ENCODE measurements at regions not wholly inside any gene's neighbourhood (a gene's known extent, or its start where the extent isn't known, plus 50 kb on each side); places are given as distances from the start of the nearest gene placed in this dataset.
"Not testable (repeated sequence)": the region's sequence is repeated elsewhere in the genome, so short reads cannot be mapped to it uniquely, and the experiment has no call there.

- no peak for TF ChIP-seq ZNF565 (CRISPR knock-in tag; conservative IDR thresholded peaks at IDR 0.05; ENCODE audit: low read depth)
- no peak for TF ChIP-seq BACH2 (CRISPR knock-in tag; IDR thresholded peaks at IDR 0.05; ENCODE audit: borderline replicate concordance)
- TF ChIP-seq GLIS3 (CRISPR knock-in tag; IDR thresholded peaks at IDR 0.05): no peak
- no peak for TF ChIP-seq ESRRG (CRISPR knock-in tag; IDR thresholded peaks at IDR 0.05)
- no peak for TF ChIP-seq ZNF70 (CRISPR knock-in tag; IDR thresholded peaks at IDR 0.05)
- TF ChIP-seq ZC3H10 (CRISPR knock-in tag; IDR thresholded peaks at IDR 0.05): no peak
- no peak for ATAC-seq
These were observed 98.6 kb upstream of the OSBPL11 start for GRCh38 chr3:125693887-125694286.

GRCh38 chr3:125694761-125695294 is 99.5 kb upstream of the OSBPL11 start:
- no peak for TF ChIP-seq POU6F1 (CRISPR knock-in tag; IDR thresholded peaks at IDR 0.05; ENCODE audit: borderline replicate concordance, low read depth)
- no peak for TF ChIP-seq CSDC2 (CRISPR knock-in tag; IDR thresholded peaks at IDR 0.05)
- no peak for TF ChIP-seq ZFP3 (CRISPR knock-in tag; IDR thresholded peaks at IDR 0.05)
- no peak for ATAC-seq

GRCh38 chr3:125695688-125696087 is 100.4 kb upstream of the OSBPL11 start:
- no peak for TF ChIP-seq ZNF8 (CRISPR knock-in tag; IDR thresholded peaks at IDR 0.05)
- ATAC-seq: no peak

GRCh38 chr3:125697126-125697525 is 101.8 kb upstream of the OSBPL11 start:
- not testable (repeated sequence) for ATAC-seq

GRCh38 chr3:125697979-125698640 is 102.8 kb upstream of the OSBPL11 start:
- ATAC-seq: not testable (repeated sequence)

DNA sequence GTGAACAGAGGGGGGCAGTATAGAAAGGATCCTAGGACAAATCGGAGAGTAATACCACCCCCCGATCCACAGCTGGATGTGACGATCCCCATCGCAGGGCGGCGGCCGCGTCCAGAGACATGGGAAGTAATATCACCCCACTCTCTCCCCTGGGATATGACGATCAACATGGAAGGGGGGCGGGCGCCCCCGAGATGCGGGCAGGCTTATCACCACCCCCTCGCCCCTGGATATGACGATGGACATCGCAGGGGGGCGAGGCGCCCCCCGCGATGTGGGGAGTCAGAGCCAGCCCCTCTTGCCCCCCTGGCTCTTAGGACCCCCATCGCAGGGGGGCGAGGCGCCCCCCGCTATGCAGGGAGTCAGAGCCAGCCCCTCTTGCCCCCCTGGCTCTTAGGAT is 120.4 kb upstream of the OSBPL11 start:
- no peak for ATAC-seq
- TF ChIP-seq SNAI2 (CRISPR knock-in tag; IDR thresholded peaks at IDR 0.05) (no peak), ZNF565 (CRISPR knock-in tag; conservative IDR thresholded peaks at IDR 0.05; ENCODE audit: low read depth) (no peak), CSDC2 (CRISPR knock-in tag; IDR thresholded peaks at IDR 0.05) (no peak), ZNF8 (CRISPR knock-in tag; IDR thresholded peaks at IDR 0.05) (no peak), GLIS3 (CRISPR knock-in tag; IDR thresholded peaks at IDR 0.05) (no peak), ZFP3 (CRISPR knock-in tag; IDR thresholded peaks at IDR 0.05) (no peak), TSHZ2 (CRISPR knock-in tag; IDR thresholded peaks at IDR 0.05) (no peak)
- TF ChIP-seq, protein P1, sequence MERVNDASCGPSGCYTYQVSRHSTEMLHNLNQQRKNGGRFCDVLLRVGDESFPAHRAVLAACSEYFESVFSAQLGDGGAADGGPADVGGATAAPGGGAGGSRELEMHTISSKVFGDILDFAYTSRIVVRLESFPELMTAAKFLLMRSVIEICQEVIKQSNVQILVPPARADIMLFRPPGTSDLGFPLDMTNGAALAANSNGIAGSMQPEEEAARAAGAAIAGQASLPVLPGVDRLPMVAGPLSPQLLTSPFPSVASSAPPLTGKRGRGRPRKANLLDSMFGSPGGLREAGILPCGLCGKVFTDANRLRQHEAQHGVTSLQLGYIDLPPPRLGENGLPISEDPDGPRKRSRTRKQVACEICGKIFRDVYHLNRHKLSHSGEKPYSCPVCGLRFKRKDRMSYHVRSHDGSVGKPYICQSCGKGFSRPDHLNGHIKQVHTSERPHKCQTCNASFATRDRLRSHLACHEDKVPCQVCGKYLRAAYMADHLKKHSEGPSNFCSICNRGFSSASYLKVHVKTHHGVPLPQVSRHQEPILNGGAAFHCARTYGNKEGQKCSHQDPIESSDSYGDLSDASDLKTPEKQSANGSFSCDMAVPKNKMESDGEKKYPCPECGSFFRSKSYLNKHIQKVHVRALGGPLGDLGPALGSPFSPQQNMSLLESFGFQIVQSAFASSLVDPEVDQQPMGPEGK (CRISPR knock-in tag; IDR thresholded peaks at IDR 0.05; ENCODE audit: borderline replicate concordance): no peak

DNA sequence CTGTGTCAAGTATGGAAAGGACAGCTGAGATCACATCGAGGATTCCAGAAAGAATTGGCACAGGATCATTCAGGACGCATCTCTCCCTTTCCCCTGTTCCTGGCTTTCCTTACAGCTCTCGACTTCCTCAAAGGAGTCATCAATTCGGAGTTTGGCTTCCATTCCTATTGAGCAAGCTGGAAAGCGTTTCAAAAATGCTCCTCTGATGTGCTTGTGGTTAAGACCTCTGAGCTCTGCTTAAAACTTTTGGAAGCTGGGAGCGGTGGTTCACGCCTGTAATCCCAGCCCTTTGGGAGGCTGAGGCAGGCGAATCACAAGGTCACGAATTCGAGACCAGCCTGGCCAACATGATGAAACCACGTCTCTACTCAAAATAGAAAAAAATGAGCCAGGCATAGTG is 136.9 kb upstream of the OSBPL11 start:
- not testable (repeated sequence) for ATAC-seq

DNA sequence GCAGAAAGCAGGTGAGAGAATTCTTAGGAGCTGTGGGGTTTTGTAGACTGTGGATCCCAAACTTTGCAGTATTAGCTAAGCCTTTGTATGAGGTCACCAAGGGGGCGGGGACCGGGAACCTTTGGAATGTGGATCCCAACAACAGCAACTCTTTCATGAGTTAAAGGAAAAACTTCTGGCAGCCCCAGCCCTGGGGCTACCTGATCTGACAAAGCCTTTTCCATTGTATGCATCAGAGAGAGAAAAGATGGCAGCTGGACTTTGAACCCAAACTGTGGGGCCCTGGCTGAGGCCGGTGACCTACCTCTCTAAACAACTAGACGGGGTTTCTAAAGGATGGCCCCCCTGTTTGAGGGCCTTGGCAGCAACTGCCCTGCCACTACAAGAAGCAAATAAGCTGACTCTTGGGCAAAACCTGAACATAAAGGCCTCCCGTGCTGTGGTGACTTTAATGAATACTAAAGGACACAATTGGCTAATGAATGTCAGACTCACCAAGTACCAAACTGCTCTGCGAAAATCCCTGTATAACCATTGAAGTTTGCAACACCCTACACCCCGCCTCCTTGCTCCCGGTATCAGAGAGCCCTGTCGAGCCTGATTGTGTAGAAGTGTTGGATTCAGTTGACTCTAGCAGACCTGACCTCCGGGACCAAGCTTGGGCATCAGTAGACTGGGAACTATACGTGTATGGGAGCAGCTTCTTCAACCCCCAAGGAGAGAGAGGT is 146.9 kb upstream of the OSBPL11 start:
- not testable (repeated sequence) for ATAC-seq

GRCh38 chr3:125742845-125743244 is 147.5 kb upstream of the OSBPL11 start:
- not testable (repeated sequence) for ATAC-seq

DNA sequence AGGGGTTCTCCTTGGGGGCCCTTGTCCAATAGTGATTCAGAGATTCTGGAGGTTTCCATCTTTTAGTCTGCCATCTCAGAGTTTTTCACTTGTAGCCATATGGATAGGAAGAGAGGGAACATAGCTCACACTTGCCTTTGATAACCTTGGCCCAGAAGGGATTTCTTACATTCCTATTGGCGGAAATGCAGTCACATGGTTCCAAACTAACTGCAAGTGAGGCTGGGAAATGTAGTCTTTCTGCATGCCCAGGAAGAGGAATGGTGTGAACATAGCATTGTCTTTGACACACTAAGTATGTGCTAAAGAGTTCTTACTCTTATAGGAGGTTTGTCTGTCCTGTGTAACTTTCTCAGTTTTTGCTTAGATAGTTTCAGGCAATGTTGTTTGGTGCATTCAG is 161.8 kb upstream of the OSBPL11 start:
- not testable (repeated sequence) for ATAC-seq

GRCh38 chr3:125758641-125759130 is 163.4 kb upstream of the OSBPL11 start:
- peak; percentile 21; the same call in 1 of the 3 replicates for ATAC-seq

DNA sequence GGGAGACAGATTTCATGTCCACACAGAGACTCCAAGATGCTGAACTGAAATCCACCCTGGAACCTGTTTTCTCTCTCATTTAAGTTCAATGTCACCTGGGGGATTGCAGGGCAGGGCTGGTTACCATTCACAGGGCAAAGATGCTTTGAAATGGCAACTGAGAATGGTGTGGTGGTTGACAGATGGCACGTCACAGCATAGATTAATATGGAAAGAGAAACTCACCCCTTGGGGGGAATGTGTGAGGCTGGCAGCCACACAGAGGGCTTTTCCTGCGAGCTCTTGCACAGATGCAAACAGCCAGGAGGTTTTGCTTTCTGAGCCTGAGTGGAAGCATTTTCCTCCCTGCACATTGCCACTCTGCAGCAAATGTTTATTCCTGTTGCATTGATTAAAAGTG is 167.3 kb upstream of the OSBPL11 start:
- not testable (repeated sequence) for ATAC-seq

- ATAC-seq: not testable (repeated sequence)
These were observed 171.1 kb upstream of the OSBPL11 start for GRCh38 chr3:125766285-125766826.
